GM23248 (cell line): ENCODE measurements at regions not wholly inside any gene's neighbourhood (a gene's known extent, or its start where the extent isn't known, plus 50 kb on each side); places are given as distances from the start of the nearest gene placed in this dataset.

Experiments used
- DNase-seq: peaks from one replicate; pipeline ENCODE4 v3.0.0-alpha.2; 2015
- H2AFZ ChIP-seq: fragments of 200-600 bp; sonication (generic); 2 replicates; pipeline ENCODE4 v1.6.1; 2016; ENCODE audit warnings: antibody characterized with exemption
- H3F3A ChIP-seq: fragments of 200-600 bp; sonication (generic); 2 replicates; pipeline ENCODE4 v1.6.1; 2016; ENCODE audit warnings: mild to moderate bottlenecking, antibody characterized with exemption, mixed run types; ENCODE audit not compliant: insufficient read depth
- H3K27ac ChIP-seq: fragments of 200-600 bp; sonication (generic); 2 replicates; pipeline ENCODE4 v1.5.1; 2016; ENCODE audit warnings: mild to moderate bottlenecking
- H3K27me3 ChIP-seq: fragments of 200-600 bp; sonication (generic); replicated peaks from 2 replicates; pipeline ENCODE4 v1.6.1; 2016; ENCODE audit warnings: mild to moderate bottlenecking; ENCODE audit not compliant: insufficient read depth
- H3K36me3 ChIP-seq: fragments of 200-600 bp; sonication (generic); 2 replicates; pipeline ENCODE4 v1.6.1; 2016; ENCODE audit warnings: low read depth, mild to moderate bottlenecking
- H3K4me1 ChIP-seq: fragments of 200-600 bp; sonication (generic); 2 replicates; pipeline ENCODE4 v1.6.1; 2016; ENCODE audit warnings: mild to moderate bottlenecking; ENCODE audit not compliant: insufficient read depth
- H3K4me2 ChIP-seq: fragments of 200-600 bp; sonication (generic); one replicate; pipeline ENCODE4 v1.6.1; 2016; ENCODE audit warnings: mild to moderate bottlenecking; ENCODE audit not compliant: unreplicated experiment
- H3K4me3 ChIP-seq: fragments of 200-600 bp; sonication (generic); 2 replicates; pipeline ENCODE4 v1.5.1; 2016; ENCODE audit warnings: mild to moderate bottlenecking
- H3K79me2 ChIP-seq: fragments of 200-600 bp; sonication (generic); 2 replicates; pipeline ENCODE4 v1.6.1; 2016; ENCODE audit warnings: mild to moderate bottlenecking; ENCODE audit not compliant: insufficient read depth
- H3K9ac ChIP-seq: fragments of 200-600 bp; sonication (generic); 2 replicates; pipeline ENCODE4 v1.6.1; 2016; ENCODE audit warnings: mild to moderate bottlenecking
- H3K9me2 ChIP-seq: fragments of 200-600 bp; sonication (generic); 2 replicates; pipeline ENCODE4 v1.6.1; 2016; ENCODE audit warnings: mixed run types, mild to moderate bottlenecking, moderate library complexity; ENCODE audit not compliant: insufficient read depth
- H3K9me3 ChIP-seq: fragments of 200-600 bp; sonication (generic); one replicate; pipeline ENCODE4 v1.6.1; 2017; ENCODE audit warnings: low read depth
- H4K20me1 ChIP-seq: fragments of 200-600 bp; sonication (generic); 2 replicates; pipeline ENCODE4 v1.6.0; 2016; ENCODE audit not compliant: insufficient read depth
- EZH2 ChIP-seq: fragments of 200-600 bp; sonication (generic); IDR thresholded peaks from 2 replicates; pipeline ENCODE4 v1.6.1; 2018; ENCODE audit warnings: antibody characterized with exemption, mild to moderate bottlenecking; ENCODE audit not compliant: insufficient read depth, poor library complexity, severe bottlenecking
- EZH2phosphoT487 ChIP-seq: fragments of 200-600 bp; sonication (generic); IDR thresholded peaks from 2 replicates; pipeline ENCODE4 v1.6.1; 2018; ENCODE audit warnings: antibody characterized with exemption, moderate library complexity, mild to moderate bottlenecking, low read depth; ENCODE audit not compliant: insufficient read depth
- WGBS, 2 experiments: methylation state at CpG; one replicate each; pipeline ENCODE4 v1.1.6; 2015 to 2017; ENCODE audit warnings: low lambda C conversion rate in 2 of 2, low coverage in 1 of 2; ENCODE audit errors: missing lambda C conversion rate in 2 of 2; 5-methylcytosine and 5-hydroxymethylcytosine counted together
- in situ Hi-C: fragments of 300-500 bp; cut with MboI; formaldehyde crosslinking; loops from 2 replicates; pipeline ENCODE4 v1.15.0; 2020

GRCh38 chr13:65468628-65469027 lies 1761.5 kb downstream of the PCDH9 start:
- Histone ChIP-seq H3K27me3 (no peaks in the 10 kb centered on the region), H3K4me3 (no peak overlapping the region), H3K4me1 (no peaks in the 10 kb centered on the region), H3K27ac (no peak overlapping the region), H3K79me2 (no peaks in the 10 kb centered on the region), H3K9me2 (no peaks in the 10 kb centered on the region), H3K9ac (no peak overlapping the region), H3K4me2 (no peak overlapping the region), H3F3A (no peaks in the 10 kb centered on the region), H4K20me1 (no peaks in the 10 kb centered on the region), H3K9me3 (no peaks in the 10 kb centered on the region), H3K36me3 (no peaks in the 10 kb centered on the region), H2AFZ (no peak overlapping the region)
- no peak for TF ChIP-seq EZH2phosphoT487
- TF ChIP-seq EZH2: no peak
- in situ Hi-C loops: no loop called here
- no peak for DNase-seq

GRCh38 chr13:65461590-65461989 lies 1768.5 kb downstream of the PCDH9 start:
- H3K4me2 ChIP-seq: no peak overlapping the region
- 53 to 60% methylated on average over 6 of the region's 6 CpGs for WGBS, 2 experiments
- no peak overlapping the region for H3K27ac ChIP-seq
- TF ChIP-seq EZH2phosphoT487 (no peak), EZH2 (no peak)
- no peaks in the 10 kb centered on the region for H3K9me2 ChIP-seq
- H3K9ac ChIP-seq: no peak overlapping the region
- in situ Hi-C loops: no loop called here
- no peaks in the 10 kb centered on the region for H3K27me3 ChIP-seq
- no peaks in the 10 kb centered on the region for H3K36me3 ChIP-seq
- H3K4me3 ChIP-seq: no peak overlapping the region
- DNase-seq: no peak
- no peaks in the 10 kb centered on the region for H3F3A ChIP-seq
- no peaks in the 10 kb centered on the region for H3K79me2 ChIP-seq
- no peaks in the 10 kb centered on the region for H4K20me1 ChIP-seq
- no peaks in the 10 kb centered on the region for H3K9me3 ChIP-seq
- H2AFZ ChIP-seq: no peak overlapping the region
- H3K4me1 ChIP-seq: no peaks in the 10 kb centered on the region

- DNase-seq: no peak
- 62 to 67% methylated on average over 1 of the region's 1 CpG for WGBS, 2 experiments
- Histone ChIP-seq H3K27me3 (no peaks in the 10 kb centered on the region), H3K9me3 (no peaks in the 10 kb centered on the region), H3K27ac (no peak overlapping the region), H4K20me1 (no peaks in the 10 kb centered on the region), H3K36me3 (no peaks in the 10 kb centered on the region), H3K4me2 (no peak overlapping the region), H3K9ac (no peak overlapping the region), H3F3A (no peaks in the 10 kb centered on the region), H3K9me2 (no peaks in the 10 kb centered on the region), H3K79me2 (no peaks in the 10 kb centered on the region), H3K4me3 (no peak overlapping the region), H2AFZ (no peak overlapping the region), H3K4me1 (no peaks in the 10 kb centered on the region)
- in situ Hi-C loops: no loop called here
- TF ChIP-seq EZH2phosphoT487 (no peak), EZH2 (no peak)
Measured at GRCh38 chr13:65460136-65460535, 1770.0 kb downstream of the PCDH9 start.

DNA sequence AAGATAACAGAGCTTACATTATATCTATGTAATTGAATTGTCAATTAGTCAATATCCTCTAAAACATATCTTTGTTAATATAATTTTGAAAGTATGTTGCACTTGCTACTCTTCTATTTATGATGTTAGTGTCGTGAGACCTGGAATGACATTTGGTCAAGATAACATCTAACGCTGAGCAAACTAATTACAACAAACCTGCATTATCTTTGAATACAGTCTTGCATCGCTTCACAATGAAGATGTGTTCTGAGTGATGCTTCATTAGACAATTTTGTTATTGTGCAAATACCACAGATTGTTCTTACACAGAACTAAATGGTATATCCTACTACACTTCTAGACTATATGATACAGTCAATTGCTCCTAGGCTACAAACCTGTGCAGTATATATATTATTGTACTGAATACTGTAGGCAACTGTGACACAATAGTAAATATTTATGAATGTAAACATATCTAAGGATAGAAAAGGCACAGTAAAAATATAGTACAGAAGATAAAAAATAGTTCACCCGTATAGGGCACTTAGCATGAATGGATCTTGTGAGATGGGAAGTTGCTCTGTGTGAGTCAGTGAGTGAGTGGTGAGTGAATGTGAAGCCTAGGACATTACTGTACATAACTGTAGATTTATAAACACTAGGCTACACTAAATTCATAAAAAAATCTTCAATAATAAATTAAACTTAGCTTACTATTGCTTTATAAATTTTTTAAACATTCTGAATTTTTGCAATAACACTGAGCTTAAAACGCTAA lies 1773.8 kb downstream of the PCDH9 start:
- no peaks in the 10 kb centered on the region for H3K4me1 ChIP-seq

DNA sequence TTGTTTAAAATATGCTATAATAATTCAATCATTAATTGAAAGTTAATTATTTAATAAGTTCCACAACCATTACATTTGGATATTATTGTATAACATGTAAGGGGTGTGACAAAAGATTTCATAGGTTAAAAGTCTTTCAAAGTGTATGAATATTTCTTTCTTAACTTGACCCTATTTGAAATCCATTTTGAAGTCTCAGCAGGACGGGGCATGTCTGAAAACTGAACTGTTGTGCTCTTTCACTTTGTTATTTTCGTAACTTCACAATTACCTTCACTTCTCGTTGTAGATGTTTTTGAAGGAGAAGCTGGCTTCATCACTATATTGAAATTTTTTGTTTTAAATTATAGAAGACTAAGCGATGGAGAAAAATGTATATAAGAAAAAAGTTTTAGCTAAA lies 1775.7 kb downstream of the PCDH9 start:
- H2AFZ ChIP-seq: no peak overlapping the region
- WGBS, 2 experiments: 14 to 21% methylated on average over 4 of the region's 4 CpGs
- no peaks in the 10 kb centered on the region for H3K9me3 ChIP-seq
- no peaks in the 10 kb centered on the region for H3K36me3 ChIP-seq
- in situ Hi-C loops: no loop called here
- no peaks in the 10 kb centered on the region for H3K9me2 ChIP-seq
- no peaks in the 10 kb centered on the region for H3K4me1 ChIP-seq
- DNase-seq: no peak
- no peaks in the 10 kb centered on the region for H4K20me1 ChIP-seq
- H3K9ac ChIP-seq: no peak overlapping the region
- no peak overlapping the region for H3K4me2 ChIP-seq
- H3K27ac ChIP-seq: no peak overlapping the region
- H3K4me3 ChIP-seq: no peak overlapping the region
- H3K79me2 ChIP-seq: no peaks in the 10 kb centered on the region
- no peaks in the 10 kb centered on the region for H3F3A ChIP-seq
- no peaks in the 10 kb centered on the region for H3K27me3 ChIP-seq
- TF ChIP-seq EZH2: no peak
- TF ChIP-seq EZH2phosphoT487: no peak

More for the DNA sequence above, 1773.8 kb downstream of the PCDH9 start:
- Histone ChIP-seq H4K20me1 (no peaks in the 10 kb centered on the region), H3K27me3 (no peaks in the 10 kb centered on the region), H3K4me3 (no peak overlapping the region), H3K79me2 (no peaks in the 10 kb centered on the region), H3K9ac (no peak overlapping the region), H3K9me3 (no peaks in the 10 kb centered on the region), H3K9me2 (no peaks in the 10 kb centered on the region), H3K4me2 (no peak overlapping the region), H3F3A (no peaks in the 10 kb centered on the region), H3K36me3 (no peaks in the 10 kb centered on the region), H3K27ac (no peak overlapping the region), H2AFZ (no peak overlapping the region)
- no peak for DNase-seq
- in situ Hi-C loops: no loop called here
- no peak for TF ChIP-seq EZH2
- no peak for TF ChIP-seq EZH2phosphoT487
- WGBS, 2 experiments: 17 to 28% methylated on average over 5 of the region's 5 CpGs
